Left ventricle myocardium inferior (tissue), 1 donor: ENCODE measurements at regions not wholly inside any gene's neighbourhood (a gene's known extent, or its start where the extent isn't known, plus 50 kb on each side); places are given as distances from the start of the nearest gene placed in this dataset.
"Not testable (repeated sequence)": the region's sequence is repeated elsewhere in the genome, so short reads cannot be mapped to it uniquely, and the experiment has no call there.

Source experiments
- DNase-seq: peaks from one replicate; pipeline ENCODE4 v3.0.0-alpha.2; 2020
- H3K27ac ChIP-seq: fragments of 200-600 bp; replicated peaks from 2 replicates; pipeline ENCODE4 v1.8.0; 2021
- H3K27me3 ChIP-seq: fragments of 200-600 bp; 2 replicates; pipeline ENCODE4 v1.8.0; 2021; ENCODE audit warnings: low read depth
- H3K36me3 ChIP-seq: fragments of 200-600 bp; 2 replicates; pipeline ENCODE4 v1.8.0; 2021
- H3K4me1 ChIP-seq: fragments of 200-600 bp; 2 replicates; pipeline ENCODE4 v1.8.0; 2021
- H3K4me3 ChIP-seq: fragments of 200-600 bp; 2 replicates; pipeline ENCODE4 v1.8.0; 2021; ENCODE audit warnings: mild to moderate bottlenecking, moderate library complexity
- H3K9me3 ChIP-seq: fragments of 200-600 bp; replicated peaks from 2 replicates; pipeline ENCODE4 v1.8.0; 2021
- intact Hi-C: fragments of 100-400 bp; cut with micrococcal nuclease; formaldehyde crosslinking; loops from one replicate; pipeline ENCODE4 v1.11.0; 2022
- TF ChIP-seq, protein P1 (sequence below): fragments of 200-600 bp; IDR thresholded peaks from 2 replicates; pipeline ENCODE4 v1.8.0; 2021; ENCODE audit warnings: antibody characterized with exemption, mild to moderate bottlenecking, borderline replicate concordance
- donor health status: DM: no; HTN: yes; CAD: no; lungs with severe emphysema.

DNA sequence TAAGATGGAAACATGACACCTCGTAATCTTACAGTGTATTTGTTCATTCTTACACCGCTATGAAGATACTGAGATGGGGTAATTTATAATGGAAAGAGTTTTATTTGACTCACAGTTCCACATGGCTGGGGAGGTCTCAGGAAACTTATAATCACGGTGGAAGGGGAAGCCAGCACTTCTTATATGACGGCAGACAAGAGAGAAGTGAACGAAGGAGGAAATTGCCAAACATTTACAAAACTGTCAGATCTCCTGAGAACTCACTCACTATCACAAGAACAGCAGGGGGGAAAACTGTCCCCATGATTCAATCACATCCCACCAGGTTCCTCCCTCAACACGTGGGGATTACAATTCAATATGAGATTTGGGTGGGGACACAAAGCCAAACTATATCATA lies 282.3 kb downstream of the HGF start:
- TF ChIP-seq, protein P1, sequence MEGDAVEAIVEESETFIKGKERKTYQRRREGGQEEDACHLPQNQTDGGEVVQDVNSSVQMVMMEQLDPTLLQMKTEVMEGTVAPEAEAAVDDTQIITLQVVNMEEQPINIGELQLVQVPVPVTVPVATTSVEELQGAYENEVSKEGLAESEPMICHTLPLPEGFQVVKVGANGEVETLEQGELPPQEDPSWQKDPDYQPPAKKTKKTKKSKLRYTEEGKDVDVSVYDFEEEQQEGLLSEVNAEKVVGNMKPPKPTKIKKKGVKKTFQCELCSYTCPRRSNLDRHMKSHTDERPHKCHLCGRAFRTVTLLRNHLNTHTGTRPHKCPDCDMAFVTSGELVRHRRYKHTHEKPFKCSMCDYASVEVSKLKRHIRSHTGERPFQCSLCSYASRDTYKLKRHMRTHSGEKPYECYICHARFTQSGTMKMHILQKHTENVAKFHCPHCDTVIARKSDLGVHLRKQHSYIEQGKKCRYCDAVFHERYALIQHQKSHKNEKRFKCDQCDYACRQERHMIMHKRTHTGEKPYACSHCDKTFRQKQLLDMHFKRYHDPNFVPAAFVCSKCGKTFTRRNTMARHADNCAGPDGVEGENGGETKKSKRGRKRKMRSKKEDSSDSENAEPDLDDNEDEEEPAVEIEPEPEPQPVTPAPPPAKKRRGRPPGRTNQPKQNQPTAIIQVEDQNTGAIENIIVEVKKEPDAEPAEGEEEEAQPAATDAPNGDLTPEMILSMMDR = no peak
- DNase-seq = no peak

DNA sequence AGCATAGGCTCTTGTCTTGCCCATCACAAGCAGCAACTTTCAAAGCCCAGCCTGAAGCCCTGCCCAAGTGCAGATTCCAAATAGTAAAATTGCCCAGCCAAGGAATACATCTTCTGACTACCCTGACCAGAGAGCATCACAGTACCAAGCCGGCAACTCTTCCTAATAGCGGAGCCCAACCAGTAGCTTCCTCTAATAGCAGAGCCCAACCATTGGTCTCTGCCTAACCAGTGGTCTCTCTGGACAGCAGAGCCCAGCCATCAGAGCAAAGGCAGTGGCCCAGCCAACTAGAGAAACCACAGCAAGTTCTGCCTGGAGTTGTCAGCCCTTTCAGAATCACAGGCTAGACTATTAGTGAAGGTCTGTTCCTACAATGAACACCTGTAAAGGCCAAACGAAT lies 285.6 kb downstream of the HGF start:
- Histone ChIP-seq H3K27ac (peak overlapping the region; percentile 7), H3K4me3 (no peak overlapping the region), H3K9me3 (no peaks in the 10 kb centered on the region), H3K4me1 (peaks cover 4% of the 10 kb centered on the region), H3K36me3 (no peaks in the 10 kb centered on the region), H3K27me3 (no peaks in the 10 kb centered on the region)
- DNase-seq = peak; percentile 37
- TF ChIP-seq, protein P1 = no peak
- intact Hi-C loops = no loop called here

More for the DNA sequence above, 282.3 kb downstream of the HGF start:
- H3K4me3 ChIP-seq = no peak overlapping the region
- no peak overlapping the region for H3K27ac ChIP-seq
- no peaks in the 10 kb centered on the region for H3K27me3 ChIP-seq
- H3K4me1 ChIP-seq = peaks cover 4% of the 10 kb centered on the region
- intact Hi-C loops = no loop called here
- H3K36me3 ChIP-seq = no peaks in the 10 kb centered on the region
- H3K9me3 ChIP-seq = no peaks in the 10 kb centered on the region

DNA sequence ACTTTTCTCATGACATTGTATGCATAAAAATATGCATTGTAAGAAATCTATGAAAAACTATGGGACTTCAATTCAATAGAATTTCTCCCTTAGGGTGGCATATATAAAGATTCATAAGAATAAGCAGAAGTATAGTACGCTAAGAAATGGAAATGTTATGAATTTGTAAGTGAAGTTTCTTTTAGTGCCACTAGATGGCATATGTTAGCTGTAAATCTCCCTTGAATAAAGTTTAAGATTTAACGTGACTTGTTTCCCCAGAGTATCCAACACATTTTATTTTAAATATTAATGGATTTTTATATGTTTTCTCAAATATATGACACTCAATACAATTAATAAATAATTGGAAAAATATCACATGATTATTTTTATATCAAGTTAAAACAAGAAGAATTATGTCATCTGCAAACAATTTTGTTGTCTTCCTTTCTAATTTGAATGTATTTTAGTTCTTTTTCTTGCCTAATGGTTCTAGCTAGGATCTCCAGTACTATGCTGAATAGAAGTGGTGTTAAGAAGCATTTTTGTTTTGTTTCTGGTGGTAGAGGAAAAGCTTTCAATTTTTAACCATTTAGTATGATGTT lies 287.2 kb downstream of the HGF start:
- TF ChIP-seq, protein P1 = peak; percentile 76
- H3K27me3 ChIP-seq = no peaks in the 10 kb centered on the region
- intact Hi-C loops = no loop called here
- H3K27ac ChIP-seq = no peak overlapping the region
- H3K9me3 ChIP-seq = no peaks in the 10 kb centered on the region
- H3K4me1 ChIP-seq = peaks cover 4% of the 10 kb centered on the region
- no peaks in the 10 kb centered on the region for H3K36me3 ChIP-seq
- H3K4me3 ChIP-seq = no peak overlapping the region
- no peak for DNase-seq

DNA sequence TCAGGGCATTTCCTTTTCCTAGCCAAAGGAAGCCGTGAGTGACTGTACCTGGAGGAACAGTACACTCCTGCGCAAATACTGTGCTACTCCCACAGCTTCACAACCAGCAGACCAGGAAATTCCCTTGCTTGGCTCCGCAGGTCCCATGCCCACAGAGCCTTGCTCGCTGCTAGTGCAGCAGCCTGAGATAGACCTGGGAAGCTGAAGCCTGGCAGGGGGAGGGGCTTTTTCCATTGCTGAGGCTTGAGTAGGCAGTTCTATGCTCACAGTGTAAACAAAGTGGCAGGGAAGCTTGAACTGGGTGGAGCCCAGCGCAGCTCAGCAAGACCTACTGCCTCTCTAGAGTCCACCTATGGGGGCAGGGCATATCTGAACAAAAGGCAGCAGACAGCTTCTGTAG lies 291.2 kb downstream of the HGF start:
- no peak overlapping the region for H3K4me3 ChIP-seq
- H3K27ac ChIP-seq = no peak overlapping the region
- H3K9me3 ChIP-seq = no peaks in the 10 kb centered on the region
- intact Hi-C loops = no loop called here
- no peaks in the 10 kb centered on the region for H3K27me3 ChIP-seq
- DNase-seq = no peak
- H3K36me3 ChIP-seq = no peaks in the 10 kb centered on the region
- TF ChIP-seq, protein P1 = no peak
- H3K4me1 ChIP-seq = peaks cover 4% of the 10 kb centered on the region

DNA sequence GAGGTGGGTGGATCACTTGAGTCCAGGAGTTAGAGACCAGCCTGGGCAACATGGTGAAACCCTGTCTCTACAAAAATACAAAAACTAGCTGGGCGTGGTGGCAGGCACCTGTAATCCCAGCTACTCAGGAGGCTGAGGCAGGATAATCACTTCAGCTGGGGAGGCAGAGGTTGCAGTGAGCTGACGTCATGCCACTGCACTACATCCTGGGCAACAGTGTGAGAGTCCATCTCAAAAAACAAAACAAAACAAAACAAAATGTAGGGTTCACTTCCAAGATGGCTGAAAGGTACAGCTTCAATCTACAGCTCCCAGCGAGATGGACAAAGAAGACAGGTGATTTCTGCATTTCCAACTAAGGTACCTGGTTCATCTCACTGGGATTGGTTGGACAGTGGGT lies 291.6 kb downstream of the HGF start:
- H3K4me3 ChIP-seq, DNase-seq, intact Hi-C loops, H3K27me3 ChIP-seq, H3K36me3 ChIP-seq, H3K9me3 ChIP-seq, H3K4me1 ChIP-seq, H3K27ac ChIP-seq: not testable (repeated sequence)

DNA sequence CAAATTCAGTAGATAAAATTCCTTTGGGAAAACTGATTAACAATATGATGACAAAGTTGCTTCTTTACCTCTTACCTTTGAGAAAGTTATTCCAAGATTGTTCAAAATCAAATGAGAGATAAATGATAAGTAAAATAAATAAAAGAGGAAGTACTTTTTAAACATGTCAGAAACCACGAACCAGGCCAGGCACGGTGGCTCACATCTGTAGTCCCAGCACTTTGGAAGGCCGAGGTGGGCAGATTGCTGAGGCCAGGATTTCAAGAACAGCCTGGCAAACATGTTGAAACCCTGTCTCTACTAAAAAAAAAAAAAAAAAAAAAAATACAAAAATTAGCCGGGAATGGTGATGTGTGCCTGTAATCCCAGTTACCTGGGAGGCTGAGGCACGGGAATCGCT lies 296.6 kb downstream of the HGF start:
- intact Hi-C loops = loop anchor here (5.0 kb wide), 1 partner anchor 776 kb away; no protein-coding TSS in a partner anchor

More for the DNA sequence above, 296.6 kb downstream of the HGF start:
- Histone ChIP-seq H3K27ac (no peak overlapping the region), H3K36me3 (no peaks in the 10 kb centered on the region), H3K27me3 (no peaks in the 10 kb centered on the region), H3K4me3 (no peak overlapping the region), H3K9me3 (no peaks in the 10 kb centered on the region), H3K4me1 (peaks cover 13% of the 10 kb centered on the region)
- TF ChIP-seq, protein P1 = no peak
- DNase-seq = no peak
